Suprapubic skin (tissue), 4 donors: ENCODE measurements at regions not wholly inside any gene's neighbourhood (a gene's known extent, or its start where the extent isn't known, plus 50 kb on each side); places are given as distances from the start of the nearest gene placed in this dataset.

ENCODE experiments used
- CTCF ChIP-seq, 2 donors: fragments of 200-600 bp in 1 of 2; fragments of 450-650 bp in 1 of 2; sonication (generic) in 1 of 2; IDR thresholded peaks; one replicate each; pipeline ENCODE4 v1.5.1; 2016 to 2019; ENCODE audit warnings: antibody characterized with exemption in 2 of 2, mild to moderate bottlenecking in 1 of 2, moderate library complexity in 1 of 2
- EP300 ChIP-seq: sonication (generic); formaldehyde crosslinking; IDR thresholded peaks from one replicate; pipeline ENCODE4 v1.6.1; 2017; ENCODE audit warnings: antibody characterized with exemption
- POLR2A ChIP-seq, 2 donors: fragments of 450-650 bp; IDR thresholded peaks; one replicate each; pipeline ENCODE4 v1.6.1; 2017; ENCODE audit warnings: antibody characterized with exemption in 2 of 2, mild to moderate bottlenecking in 2 of 2, moderate library complexity in 2 of 2
- POLR2AphosphoS5 ChIP-seq, 3 donors: sonication (generic); formaldehyde crosslinking; IDR thresholded peaks; one replicate each; pipeline ENCODE4 v1.6.1; 2017; ENCODE audit warnings: antibody characterized with exemption in 3 of 3

GRCh38 chr1:164466429-164466828 is 92.6 kb upstream of the PBX1 start:
- TF ChIP-seq CTCF (IDR thresholded peaks at IDR 0.05) (no peak), POLR2A (IDR thresholded peaks at IDR 0.05) (no peak), POLR2AphosphoS5 (IDR thresholded peaks at IDR 0.05) (no peak), EP300 (no peak)
